ENCODE measurements at regions not wholly inside any gene's neighbourhood (a gene's known extent, or its start where the extent isn't known, plus 50 kb on each side); places are given as distances from the start of the nearest gene placed in this dataset.

DNA sequence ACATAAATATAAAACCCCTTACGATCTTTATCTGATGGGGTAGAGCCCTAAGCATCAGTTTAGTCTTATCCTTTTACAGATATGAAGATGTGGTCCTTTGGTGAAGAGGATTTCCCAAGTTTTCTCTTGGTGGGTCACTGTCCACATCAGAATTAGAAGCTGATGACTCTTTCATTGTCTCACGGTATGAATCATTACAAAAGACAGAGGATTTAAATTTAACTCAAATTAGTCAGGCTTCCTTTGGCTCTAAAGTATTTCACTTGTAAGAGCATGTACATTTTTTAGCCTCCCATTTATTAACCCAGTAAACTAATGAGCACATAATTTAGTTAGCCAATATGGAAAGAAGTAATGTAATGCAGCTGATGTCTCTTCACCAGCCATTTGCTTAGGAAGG is 49.9 kb upstream of the TMEM26 start:
- DNase-seq (no peak), ATAC-seq (replicated peaks) (no peak)
- Mint-ChIP-seq H3K4me3 (no peak overlapping the region), H3K27ac (no peak overlapping the region), H3K27me3 (peaks cover 10 to 31% of the 10 kb centered on the region in 2 donors), H3K4me1 (no peaks in the 10 kb centered on the region), H3K9me3 (no peaks in the 10 kb centered on the region), H3K36me3 (no peaks in the 10 kb centered on the region)
